GM12892 (cell line): ENCODE measurements at regions not wholly inside any gene's neighbourhood (a gene's known extent, or its start where the extent isn't known, plus 50 kb on each side); places are given as distances from the start of the nearest gene placed in this dataset.

Experiments
- POLR2A ChIP-seq: IDR thresholded peaks from 2 replicates; pipeline ENCODE4 v1.6.1; 2011; ENCODE audit warnings: low read depth, low read length, control low read depth
- TAF1 ChIP-seq: IDR thresholded peaks from 2 replicates; pipeline ENCODE4 v1.6.1; 2011; ENCODE audit warnings: low read depth, mild to moderate bottlenecking, control low read depth, low read length, borderline replicate concordance

DNA sequence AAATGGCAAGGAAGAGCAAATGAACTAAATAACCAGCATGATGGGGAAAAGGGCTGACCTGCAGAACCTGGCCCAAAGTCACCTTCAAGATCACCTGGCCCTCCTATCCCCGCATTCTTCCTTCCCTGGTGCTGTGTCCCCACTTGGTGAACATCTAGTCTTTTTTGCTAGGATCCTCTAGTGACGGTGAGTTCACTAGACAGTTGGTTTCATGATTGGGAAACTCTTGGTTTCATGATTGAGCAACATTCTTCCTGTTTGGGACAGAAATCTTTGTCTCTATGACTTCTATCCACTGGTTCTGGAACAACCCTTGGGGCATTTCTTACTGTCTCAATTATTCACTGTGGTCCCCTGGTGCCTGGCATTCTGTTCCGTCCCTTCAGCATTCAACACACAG is 50.2 kb upstream of the DAB2IP start:
- TF ChIP-seq POLR2A (no peak), TAF1 (no peak)
